ENCODE measurements at regions not wholly inside any gene's neighbourhood (a gene's known extent, or its start where the extent isn't known, plus 50 kb on each side); places are given as distances from the start of the nearest gene placed in this dataset.

DNA sequence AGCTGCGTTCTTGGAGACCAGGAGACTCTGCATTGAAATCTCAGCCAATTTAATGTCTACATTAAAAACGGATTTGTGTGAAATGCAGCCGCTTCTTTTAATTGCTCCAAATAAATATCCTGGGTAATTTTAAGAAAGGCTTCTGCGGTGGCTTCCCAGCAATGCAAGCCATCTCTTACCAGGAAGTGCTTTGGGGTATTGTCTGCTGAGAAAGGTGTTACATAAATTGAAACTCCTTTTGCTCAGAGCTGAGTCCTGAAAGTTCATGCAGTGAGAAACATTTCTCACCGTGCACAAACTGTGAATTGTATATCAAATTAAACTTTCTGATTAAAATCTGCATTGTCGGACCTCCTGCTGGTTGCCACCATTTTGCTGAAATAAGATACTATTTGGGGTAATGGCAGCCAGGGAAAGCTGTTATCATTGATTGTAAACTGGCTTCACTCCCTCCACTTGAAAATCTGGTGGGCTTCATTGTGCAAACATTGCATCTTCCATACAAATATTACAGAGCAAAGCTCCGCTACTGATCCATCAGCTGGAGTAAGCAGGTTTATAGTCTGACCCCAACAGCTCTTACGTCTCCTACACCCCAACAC is 59.5 kb downstream of the ZIC5 start:
- no peak for DNase-seq

DNA sequence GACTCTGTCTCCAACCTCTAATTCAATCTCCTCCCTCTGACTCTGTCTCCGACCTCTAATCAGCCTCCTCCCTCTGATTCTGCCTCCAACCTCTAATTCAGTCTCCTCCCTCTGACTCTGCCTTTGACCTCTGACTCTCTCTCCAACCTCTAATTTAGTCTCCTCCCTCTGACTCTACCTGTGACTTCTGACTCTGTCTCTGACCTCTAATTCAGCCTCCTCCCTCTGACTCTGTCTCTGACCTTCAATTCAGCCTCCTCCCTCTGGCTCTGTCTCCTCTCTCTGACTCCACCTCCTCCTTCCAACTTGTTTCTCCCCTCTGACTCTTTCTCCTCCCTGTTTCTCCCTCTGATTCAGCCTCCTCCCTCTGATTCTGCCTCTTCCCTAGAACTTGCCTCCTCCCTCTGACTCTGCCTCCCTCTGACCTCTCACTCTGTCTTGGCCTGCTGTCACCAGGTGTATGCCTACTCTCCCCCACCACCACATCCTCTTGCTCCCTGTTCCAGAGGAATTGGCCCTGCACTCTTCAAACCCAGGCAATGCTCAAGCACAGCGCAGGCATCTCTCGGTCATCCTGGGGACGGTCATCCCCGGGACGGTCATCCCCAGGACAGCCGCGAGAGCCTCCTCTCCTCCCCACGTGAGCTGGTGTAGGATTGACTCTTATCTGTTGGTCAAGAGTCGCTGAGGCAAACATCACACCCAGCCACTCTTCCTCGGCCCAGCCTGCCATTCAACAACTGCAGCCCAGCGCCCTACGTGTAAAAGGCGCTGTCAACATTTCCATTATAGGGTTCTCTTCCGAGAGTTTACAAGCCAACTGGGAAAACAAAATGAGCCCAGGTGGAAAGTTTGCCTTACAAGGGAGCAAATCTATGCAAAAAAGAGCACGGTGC is 60.2 kb downstream of the ZIC5 start:
- peak; percentile 89 for DNase-seq

DNA sequence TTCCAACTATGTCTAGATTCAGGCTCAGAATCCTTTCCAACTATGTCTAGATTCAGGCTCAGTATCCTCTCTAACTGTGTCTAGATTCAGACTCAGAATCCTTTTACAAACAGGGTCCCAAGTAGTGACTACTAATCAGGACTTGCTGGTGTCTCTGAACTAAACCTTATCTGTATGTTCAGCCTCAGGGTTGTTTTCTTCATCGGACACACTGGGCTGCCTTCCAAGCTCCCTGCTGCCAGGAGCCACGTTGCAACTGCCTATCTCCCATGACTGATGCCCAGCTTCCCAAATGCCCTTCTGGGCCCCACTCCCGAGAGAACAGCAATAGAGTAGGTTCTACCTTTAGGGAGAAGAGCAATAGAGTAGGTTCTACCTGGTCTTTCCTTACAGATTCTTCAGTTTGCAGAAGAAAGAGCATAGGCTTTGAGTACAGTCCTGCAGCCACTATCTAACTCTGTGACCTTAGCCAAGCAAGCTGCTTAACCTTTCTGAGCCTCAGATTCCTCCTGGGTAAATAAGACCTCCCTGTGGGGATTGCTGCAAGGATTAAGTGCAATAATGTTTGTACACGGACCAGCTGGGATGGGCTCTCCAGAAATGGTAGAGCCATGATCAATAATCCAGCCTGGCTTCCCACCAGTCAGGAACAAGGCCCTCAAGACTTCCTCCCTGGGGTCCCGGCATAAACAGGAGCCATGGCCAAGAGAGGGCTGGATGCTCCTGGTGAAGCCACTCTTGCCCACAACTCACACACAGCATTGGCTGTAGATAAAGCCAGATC is 61.5 kb downstream of the ZIC5 start:
- DNase-seq: no peak

DNA sequence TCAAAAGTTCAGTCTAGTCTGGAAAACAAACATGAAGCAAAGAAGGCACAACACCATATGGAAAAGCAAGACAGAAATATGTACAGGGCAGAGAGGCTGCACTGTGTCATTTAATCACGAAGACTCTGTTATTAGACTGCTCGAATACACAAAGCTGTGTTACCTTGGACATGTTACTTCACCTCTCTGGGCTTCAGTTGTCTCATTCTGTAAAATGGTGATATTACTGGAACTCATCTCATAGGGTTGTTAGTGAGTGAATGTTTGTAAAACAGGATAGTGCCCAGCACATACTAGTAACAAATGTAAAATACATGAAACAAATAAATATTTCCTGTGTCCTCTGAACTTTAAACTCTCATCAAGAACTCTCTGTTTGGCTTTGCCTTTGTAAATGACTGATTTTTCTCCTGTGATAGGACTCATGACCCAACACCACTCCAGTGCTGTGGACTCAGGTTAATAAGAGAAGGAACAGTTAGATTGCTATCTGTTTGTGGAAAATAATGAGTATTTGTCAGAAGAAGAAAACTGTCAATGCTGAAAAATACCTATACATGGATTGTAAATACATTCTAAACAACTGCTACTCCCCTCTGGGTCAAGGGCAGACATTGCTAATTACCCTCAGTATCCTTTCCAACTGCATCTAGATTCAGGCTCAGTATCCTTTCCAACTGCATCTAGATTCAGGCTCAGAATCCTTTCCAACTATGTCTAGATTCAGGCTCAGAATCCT is 62.3 kb downstream of the ZIC5 start:
- no peak for DNase-seq

DNA sequence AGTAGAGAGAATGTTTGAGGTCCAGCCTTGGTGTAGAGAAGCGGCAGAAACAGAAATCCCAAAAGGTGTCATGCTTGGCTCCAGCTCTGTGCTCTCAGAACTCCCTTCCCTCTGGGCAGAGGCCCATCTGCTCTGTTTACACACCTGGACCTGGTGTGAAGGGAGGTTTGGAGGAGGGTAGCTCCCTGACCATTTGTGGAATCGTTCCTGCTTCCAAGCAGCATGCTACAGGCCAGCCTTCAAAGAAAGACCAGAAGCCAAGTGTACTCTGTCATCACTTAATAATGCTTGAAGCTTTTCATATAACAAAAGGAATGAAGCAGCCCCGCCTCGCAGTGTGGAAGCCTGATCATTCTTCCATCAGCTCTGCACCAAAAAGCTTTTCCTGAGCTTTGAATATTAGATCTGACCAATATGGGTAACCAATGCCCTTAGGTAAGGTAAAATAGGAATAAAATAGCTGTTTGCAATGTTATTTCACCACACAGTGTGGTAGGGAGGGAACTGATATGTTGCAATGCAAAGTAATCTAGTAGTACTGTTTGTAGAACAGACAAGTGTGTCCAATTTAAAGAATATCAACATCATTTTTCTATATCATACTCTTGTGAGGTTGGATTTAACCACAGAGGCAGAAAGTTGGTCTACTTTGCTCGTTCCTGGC is 63.3 kb downstream of the ZIC5 start:
- peak; percentile 83 for DNase-seq

DNA sequence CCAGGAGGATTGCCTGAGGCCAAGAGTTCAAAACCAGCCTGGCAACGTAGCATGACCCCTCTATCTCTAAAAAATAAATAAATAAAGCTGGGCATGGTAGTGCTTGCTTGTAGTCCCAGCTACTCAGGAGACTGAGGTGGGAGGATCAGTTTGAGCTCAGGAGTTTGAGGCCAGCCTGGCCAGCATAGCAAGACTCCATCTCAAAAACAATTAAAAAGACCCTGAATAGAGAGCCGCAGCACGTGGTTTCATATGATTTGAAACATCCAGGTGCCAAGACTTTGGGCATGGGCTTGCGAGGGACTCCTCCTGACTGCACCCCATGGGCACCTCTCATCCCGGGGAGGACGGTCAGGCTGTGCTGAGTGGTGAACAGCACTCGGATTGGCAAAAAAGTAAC is 63.9 kb downstream of the ZIC5 start:
- no peak for DNase-seq

DNA sequence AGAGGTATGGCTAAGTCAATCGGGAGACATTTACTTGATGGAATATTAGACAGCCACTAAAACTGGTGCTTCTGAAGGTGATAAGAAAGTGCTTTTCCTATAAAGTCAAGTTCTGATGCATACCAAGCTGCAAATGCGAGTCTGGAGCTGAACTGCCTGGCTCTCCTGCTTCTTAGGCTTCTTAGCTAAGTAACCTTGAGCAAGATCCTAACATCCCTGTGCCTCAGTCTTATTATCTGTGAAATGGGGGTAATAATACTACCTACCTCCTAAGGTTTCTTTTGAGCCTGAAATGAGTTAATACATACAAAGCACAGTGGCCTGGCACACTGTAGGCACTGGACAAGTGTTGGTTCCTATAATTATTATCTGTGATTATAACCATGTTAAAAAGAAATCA is 64.5 kb downstream of the ZIC5 start:
- no peak for DNase-seq

DNA sequence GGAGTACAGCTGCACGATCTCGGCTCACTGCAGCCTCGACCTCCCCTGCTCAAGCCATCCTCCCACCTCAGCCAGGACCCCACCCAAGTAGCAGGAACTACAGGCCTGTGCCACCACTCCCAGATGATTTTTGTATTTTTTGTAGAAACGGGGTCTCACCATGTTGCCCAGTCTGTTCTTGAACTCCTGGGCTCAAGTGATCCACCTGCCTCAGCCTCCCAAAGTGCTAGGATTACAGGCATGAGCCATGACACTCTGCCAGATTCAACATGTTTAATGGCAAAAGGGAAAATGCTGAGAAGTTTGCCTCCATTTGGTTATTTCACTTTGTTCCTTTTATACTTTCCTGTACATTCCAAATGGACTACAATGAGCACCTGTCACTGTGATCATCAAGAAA is 65.8 kb downstream of the ZIC5 start:
- no peak for DNase-seq

DNA sequence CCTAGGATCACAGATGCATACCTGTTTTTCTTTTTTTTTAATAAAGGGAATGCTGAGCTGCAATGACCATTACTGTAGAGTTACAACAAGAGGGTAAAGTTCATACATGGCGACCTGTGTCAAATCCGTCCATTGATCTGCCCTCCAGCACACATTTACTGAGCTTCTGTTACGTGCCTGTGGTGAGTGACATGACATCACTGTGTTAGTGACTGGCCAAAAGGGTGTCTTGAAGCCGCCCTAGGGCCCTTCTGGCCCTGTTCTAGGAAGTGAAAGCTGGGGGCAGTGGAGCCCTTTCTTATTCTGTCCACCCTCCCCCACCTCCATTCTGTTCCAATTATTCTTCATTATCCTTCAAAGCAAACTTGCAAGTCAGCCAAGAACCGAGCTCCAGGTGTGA is 66.3 kb downstream of the ZIC5 start:
- no peak for DNase-seq

DNA sequence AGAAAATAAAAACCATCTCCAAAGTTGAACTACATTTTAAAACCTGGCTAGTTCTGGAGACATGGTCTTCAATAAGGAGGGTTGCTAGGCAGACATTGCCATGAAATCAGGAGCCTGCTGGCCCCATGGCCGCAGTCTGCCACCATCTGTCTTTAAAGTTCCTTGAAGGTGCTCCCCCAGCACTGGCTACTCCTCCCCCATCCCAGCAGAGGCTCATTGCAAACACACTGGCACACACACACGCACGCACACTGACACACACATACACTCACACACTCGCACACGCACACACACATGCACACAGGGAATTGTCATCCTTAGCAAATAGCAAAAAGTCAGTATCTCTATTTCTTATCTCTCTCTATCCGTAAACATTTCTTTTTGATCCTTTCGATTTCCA is 68.4 kb downstream of the ZIC5 start:
- DNase-seq: no peak

DNA sequence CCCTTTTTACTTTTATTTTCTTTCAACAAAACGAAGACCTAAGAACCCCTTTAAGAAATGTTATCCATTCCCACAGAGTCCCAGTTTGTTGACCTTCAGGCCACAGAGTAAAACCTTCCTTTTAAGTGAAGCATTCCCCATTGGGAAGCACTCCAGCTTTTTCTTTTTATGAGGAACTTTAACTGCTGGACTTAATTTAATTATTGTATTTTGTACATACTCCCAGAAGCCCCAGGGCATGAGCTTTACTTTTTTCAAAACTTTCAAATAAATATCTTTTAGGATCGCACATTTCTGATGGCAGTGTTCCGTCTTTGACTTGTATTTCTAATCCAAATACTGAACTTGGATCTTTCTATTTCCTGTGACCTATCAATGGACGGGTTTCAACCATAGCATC is 68.9 kb downstream of the ZIC5 start:
- DNase-seq: no peak

DNA sequence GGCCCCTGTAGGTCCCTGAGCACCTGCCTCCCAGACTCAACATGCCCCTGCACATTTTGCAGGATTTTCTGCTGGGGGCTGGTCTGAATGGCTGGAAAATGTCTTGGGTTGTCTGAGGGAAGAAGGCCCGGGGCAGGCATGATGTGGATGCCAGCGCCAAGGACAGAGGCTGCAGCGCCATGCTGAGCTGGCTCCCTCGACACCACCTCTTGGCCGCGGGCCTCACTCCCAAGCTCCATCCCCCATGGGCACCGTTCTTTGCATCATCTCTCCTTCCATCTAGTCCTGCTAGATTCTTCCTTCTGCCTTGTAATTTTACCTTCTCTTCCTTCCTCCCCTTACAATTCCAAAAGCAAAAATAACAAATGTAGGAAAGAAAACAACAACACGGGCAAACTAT is 70.6 kb downstream of the ZIC5 start:
- DNase-seq: no peak

DNA sequence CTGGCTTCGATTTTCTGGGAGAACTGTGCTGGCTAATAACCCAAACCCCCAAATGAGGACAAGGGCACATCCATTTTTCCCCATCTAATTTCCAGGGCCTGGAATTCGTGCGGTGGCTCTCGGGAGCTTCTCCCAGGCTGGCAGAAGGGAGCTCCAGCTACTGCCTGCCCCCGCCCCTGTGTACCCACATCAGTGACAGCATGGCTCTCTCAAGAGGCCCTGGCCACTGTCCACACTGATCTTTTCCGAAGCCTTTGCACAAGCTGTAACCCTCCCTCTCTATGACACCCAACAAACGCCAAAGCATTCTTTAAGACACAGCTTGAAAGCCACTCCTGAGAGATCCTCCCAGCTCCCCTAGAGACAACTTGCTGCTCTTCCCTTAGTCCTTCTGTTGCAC is 73.1 kb downstream of the ZIC5 start:
- no peak for DNase-seq

DNA sequence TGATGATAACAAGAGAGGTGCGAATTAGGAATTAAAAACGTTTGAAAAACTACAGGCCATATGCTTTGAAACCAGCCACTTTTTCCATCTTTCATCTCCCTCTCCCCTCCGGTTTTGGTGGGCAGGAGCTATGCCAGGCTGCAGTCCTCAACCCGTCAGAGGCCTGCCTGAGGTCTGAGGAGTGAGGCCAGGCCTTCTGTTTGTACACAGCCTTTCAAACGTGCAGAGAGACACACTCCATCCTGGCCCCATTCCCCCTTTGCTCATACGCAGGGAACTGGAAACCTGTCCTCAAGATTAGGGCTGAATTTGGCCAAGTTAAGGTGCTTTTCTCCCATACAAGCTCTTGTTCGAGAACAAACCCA is 74.5 kb downstream of the ZIC5 start:
- DNase-seq: no peak

DNA sequence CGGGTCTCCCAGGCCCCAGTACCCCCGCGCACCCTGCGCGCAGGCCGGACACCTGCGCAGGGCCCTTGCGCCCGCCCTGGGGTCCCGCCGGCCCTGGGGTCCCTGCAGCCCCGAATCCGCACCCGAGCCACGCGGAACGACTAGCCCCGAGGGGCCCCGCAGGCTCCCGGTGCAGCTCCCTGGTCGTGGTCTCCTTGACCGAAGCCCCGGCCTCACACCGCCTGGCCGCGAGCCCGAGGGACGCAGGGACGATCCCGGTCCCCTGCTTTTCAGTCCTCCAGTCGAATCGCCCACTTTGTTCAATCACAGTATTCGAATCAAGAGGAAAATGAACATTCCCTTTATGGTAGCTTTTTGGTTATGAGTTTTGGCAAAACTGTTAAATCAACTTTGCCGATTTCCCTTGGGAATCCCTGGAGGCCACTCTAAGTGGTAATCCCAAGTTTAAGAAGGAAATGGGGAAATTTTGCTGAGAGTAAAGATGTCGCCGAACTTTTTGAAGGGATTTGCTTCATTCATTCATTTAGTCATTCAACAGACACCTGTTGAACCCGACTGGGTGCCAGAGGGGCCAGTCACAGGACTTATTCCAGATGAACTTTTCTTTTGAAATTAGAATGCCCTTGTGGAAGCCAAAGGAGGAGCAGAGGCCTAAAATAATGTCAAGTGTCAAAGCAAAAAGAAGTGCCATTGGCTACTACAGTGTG is 75.0 kb downstream of the ZIC5 start:
- DNase-seq: no peak

DNA sequence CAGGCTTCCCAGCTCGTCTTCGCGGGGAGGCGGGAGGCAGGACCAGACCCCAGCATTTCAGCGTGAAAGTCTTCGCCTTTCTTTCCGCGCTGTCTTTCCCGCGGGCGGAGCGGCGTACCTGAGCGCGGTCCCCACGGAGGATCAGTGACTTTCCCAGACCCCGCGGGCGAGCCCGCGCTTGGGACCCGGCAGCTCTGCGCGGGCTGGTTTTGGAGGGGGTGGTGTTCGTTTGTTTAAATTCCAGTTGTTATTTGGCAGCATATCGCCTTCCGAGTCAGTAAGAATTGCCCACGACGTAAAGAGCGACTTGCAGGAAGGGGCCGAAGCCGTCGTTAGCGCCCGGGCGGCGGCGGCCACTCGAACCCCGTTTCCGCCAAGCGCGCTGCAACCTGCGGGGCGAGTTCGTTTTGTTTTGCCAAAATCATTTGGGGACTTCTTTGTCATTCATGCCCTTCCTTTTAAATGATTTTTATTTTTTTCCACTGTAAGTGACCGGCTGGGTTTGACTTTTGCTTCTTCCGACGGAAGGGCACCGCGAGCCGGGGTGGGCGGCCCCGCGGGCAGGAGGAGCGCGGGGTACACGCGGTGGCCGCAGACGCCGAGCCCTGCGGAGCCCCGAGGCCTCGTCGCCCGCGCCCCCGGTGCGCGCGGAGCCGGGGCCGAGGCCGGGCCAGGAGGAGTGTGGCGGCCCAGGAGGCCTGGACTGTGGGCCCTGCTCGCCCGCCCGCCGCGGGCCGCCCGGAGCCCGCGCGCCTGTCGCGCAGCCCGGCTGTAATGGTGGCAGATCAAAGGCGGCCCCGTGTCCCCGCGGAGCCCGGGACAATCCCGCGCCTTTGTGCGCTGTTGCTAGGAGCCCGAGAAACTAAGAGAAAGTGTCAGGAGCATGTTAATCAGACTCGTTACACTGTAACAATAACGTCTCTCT is 75.9 kb downstream of the ZIC5 start:
- DNase-seq: no peak

DNA sequence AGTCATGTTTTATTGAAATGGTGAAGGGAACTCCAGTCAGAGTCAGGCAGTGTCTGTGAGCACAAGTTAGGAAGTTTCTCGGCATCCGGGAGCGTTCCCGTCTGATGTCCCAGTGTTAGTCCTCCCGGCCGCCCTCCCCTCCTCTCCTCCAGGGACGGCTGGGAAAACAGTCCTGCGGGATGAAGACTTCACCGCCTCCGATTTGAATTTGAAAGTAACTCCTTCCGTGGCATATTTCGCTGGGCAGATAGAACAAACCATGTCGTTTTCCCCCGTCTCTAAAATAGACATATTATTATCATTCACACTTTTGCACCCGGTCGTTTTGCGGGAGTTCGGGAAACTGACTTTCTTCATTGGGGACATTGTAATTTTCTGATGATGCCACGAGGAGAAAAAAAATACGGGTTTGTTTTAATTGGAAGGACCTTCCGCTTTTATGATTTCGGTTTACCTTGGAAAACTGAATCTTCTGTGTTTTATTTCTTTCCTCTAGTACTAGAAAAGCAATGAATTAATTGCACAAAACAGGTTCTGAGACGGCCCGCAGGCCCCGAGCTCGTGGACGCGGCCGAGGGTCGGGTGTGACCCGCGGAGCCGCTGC is 76.6 kb downstream of the ZIC5 start:
- no peak for DNase-seq

DNA sequence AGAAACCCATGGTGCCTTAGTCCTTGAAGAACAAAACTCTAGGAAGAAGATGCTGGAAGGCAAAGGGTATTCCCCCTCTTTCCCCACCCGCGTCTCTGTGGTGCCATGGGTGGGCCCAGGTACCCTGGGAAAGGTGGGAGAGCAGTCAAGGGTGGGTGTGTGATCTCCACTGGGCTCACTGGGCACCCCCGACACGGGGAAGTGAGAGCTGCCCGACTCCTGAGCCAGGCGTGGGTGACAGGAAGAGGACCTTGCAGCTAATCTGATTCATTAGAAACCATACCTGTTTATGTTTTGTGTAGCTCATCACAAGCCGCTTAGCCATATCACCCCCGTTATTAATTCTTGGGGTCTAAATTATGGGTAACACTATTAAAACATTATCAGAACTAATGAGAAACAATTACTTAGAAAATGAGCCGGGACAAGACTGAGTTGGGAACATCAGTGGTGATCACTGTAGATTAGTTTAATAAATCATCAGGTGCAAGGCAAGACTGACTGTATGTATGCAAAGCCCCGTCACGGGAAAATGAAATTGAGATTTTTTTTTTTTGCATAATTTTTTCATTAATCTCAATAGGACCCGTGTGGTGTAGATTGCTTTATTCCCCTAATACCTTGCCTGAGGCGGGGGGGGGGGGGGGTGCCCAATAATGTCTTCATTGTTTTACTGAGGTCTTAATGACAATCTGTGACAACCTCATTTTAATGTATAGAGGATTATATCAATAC is 77.3 kb downstream of the ZIC5 start:
- DNase-seq: no peak

DNA sequence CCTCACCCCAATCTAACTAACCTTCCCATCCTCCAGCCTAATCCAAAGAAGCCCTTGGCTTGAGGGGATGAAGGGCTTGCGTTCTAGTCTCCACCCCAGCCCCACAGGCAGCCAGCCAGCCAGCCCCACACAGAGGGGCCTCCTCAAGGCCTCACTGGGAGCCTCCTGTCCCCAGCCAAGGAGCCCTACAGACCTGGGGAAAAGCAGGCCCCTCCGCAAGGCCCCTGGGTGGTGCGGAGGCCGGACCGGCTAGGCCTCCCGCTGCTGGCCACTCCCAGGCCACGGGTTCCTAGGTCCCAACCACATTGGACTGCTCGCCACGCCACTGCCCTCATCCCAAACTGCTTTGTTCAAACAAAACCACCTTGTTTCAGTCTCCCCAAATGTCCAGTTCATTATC is 78.0 kb downstream of the ZIC5 start:
- no peak for DNase-seq
